Liver (tissue), 8 donors: ENCODE measurements at regions not wholly inside any gene's neighbourhood (a gene's known extent, or its start where the extent isn't known, plus 50 kb on each side); places are given as distances from the start of the nearest gene placed in this dataset.

Source experiments
- DNase-seq: peaks from one replicate; pipeline ENCODE4 v3.0.0-alpha.2; 2017; ENCODE audit warnings: low spot score
- H3K27ac ChIP-seq, 2 donors: one replicate each; pipeline ENCODE4 v1.7.0; 2013; ENCODE audit warnings: inconsistent platforms in 2 of 2, low read length in 2 of 2, control low read depth in 1 of 2, low read depth in 1 of 2, mild to moderate bottlenecking in 1 of 2
- H3K27me3 ChIP-seq, 4 donors: one replicate each; pipeline versions ENCODE4 v1.6.1 to v1.7.0; 2013; ENCODE audit warnings: low read length in 3 of 4, inconsistent platforms in 1 of 4, mild to moderate bottlenecking in 1 of 4, moderate library complexity in 1 of 4; ENCODE audit not compliant: control insufficient read depth in 4 of 4, insufficient read depth in 4 of 4
- H3K36me3 ChIP-seq, 4 donors: one replicate each; pipeline versions ENCODE4 v1.6.1 to v1.7.0; 2013; ENCODE audit warnings: low read length in 3 of 4, mild to moderate bottlenecking in 3 of 4, low read depth in 1 of 4, moderate library complexity in 1 of 4; ENCODE audit not compliant: control insufficient read depth in 4 of 4, insufficient read depth in 3 of 4
- H3K4me1 ChIP-seq, 4 donors: one replicate each; pipeline versions ENCODE4 v1.6.1 to v1.7.0; 2013; ENCODE audit warnings: low read length in 3 of 4, mild to moderate bottlenecking in 3 of 4, moderate library complexity in 1 of 4; ENCODE audit not compliant: control insufficient read depth in 4 of 4, insufficient read depth in 4 of 4
- H3K4me3 ChIP-seq, 3 donors: one replicate each; pipeline versions ENCODE4 v1.6.1 to v1.7.0; 2013; ENCODE audit warnings: low read length in 3 of 3, control low read depth in 1 of 3, low read depth in 1 of 3, mild to moderate bottlenecking in 1 of 3
- H3K9ac ChIP-seq, 2 donors: one replicate each; pipeline ENCODE4 v1.7.0; 2013; ENCODE audit warnings: low read length in 2 of 2, mild to moderate bottlenecking in 2 of 2, moderate library complexity in 2 of 2, control low read depth in 1 of 2, low read depth in 1 of 2
- H3K9me3 ChIP-seq, 4 donors: one replicate each; pipeline versions ENCODE4 v1.6.1 to v1.7.0; 2013; ENCODE audit warnings: low read length in 3 of 4; ENCODE audit not compliant: control insufficient read depth in 4 of 4
- ATF3 ChIP-seq: IDR thresholded peaks from 2 replicates; pipeline ENCODE4 v1.6.1; 2016; ENCODE audit warnings: antibody characterized with exemption
- CTCF ChIP-seq: fragments of 150-350 bp; IDR thresholded peaks from 2 replicates; pipeline ENCODE4 v1.5.1; 2017; ENCODE audit warnings: improper control_type of control experiment, low read depth, low read length; ENCODE audit not compliant: missing input control
- EGR1 ChIP-seq, 2 donors: IDR thresholded peaks; 2 replicates each; pipeline ENCODE4 v1.6.1; 2016 to 2018; ENCODE audit warnings: antibody characterized with exemption in 2 of 2, low read depth in 2 of 2
- FOXA1 ChIP-seq: IDR thresholded peaks from 2 replicates; pipeline ENCODE4 v1.6.1; 2016; ENCODE audit warnings: antibody characterized with exemption
- FOXA2 ChIP-seq: IDR thresholded peaks from 2 replicates; pipeline ENCODE4 v1.6.1; 2016; ENCODE audit warnings: antibody characterized with exemption
- GABPA ChIP-seq, 2 donors: IDR thresholded peaks in 1 of 2; conservative IDR thresholded peaks in 1 of 2; 2 replicates each; pipeline ENCODE4 v1.6.1; 2016; ENCODE audit warnings: antibody characterized with exemption in 2 of 2, mild to moderate bottlenecking in 1 of 2, moderate library complexity in 1 of 2
- HNF4A ChIP-seq, 2 donors: conservative IDR thresholded peaks; 2 replicates each; pipeline ENCODE4 v1.6.1; 2016; ENCODE audit warnings: antibody characterized with exemption in 2 of 2, mild to moderate bottlenecking in 2 of 2
- HNF4G ChIP-seq: IDR thresholded peaks from 2 replicates; pipeline ENCODE4 v1.6.1; 2016; ENCODE audit warnings: antibody characterized with exemption
- JUND ChIP-seq, 2 donors: IDR thresholded peaks; 2 replicates each; pipeline ENCODE4 v1.6.1; 2016; ENCODE audit warnings: antibody characterized with exemption in 2 of 2
- NR2F2 ChIP-seq: IDR thresholded peaks from 2 replicates; pipeline ENCODE4 v1.6.1; 2016; ENCODE audit warnings: antibody characterized with exemption
- RAD21 ChIP-seq, 2 donors: IDR thresholded peaks; 2 replicates each; pipeline ENCODE4 v1.6.1; 2016; ENCODE audit warnings: antibody characterized with exemption in 2 of 2, mild to moderate bottlenecking in 2 of 2
- RXRA ChIP-seq, 2 donors: IDR thresholded peaks; 2 replicates each; pipeline ENCODE4 v1.6.1; 2017 to 2018; ENCODE audit warnings: antibody characterized with exemption in 2 of 2, mild to moderate bottlenecking in 1 of 2
- SP1 ChIP-seq: IDR thresholded peaks from 2 replicates; pipeline ENCODE4 v1.6.1; 2018; ENCODE audit warnings: antibody characterized with exemption, mild to moderate bottlenecking
- TAF1 ChIP-seq: conservative IDR thresholded peaks from 2 replicates; pipeline ENCODE4 v1.6.1; 2016; ENCODE audit warnings: antibody characterized with exemption, mild to moderate bottlenecking
- YY1 ChIP-seq: IDR thresholded peaks from 2 replicates; pipeline ENCODE4 v1.6.1; 2016; ENCODE audit warnings: antibody characterized with exemption, mild to moderate bottlenecking
- WGBS: extraction: QIAGEN DNeasy Blood & Tissue Kit; methylation state at CpG from one replicate; pipeline ENCODE4 v1.1.7; 2013; 5-methylcytosine and 5-hydroxymethylcytosine counted together
- TF ChIP-seq, protein P1 (sequence below): IDR thresholded peaks from 2 replicates; pipeline ENCODE4 v1.6.1; 2016; ENCODE audit warnings: antibody characterized with exemption
- TF ChIP-seq, protein P2 (sequence below): IDR thresholded peaks from 2 replicates; pipeline ENCODE4 v1.6.1; 2016; ENCODE audit warnings: antibody characterized with exemption, mild to moderate bottlenecking
- TF ChIP-seq, protein P3 (sequence below): IDR thresholded peaks from 2 replicates; pipeline ENCODE4 v1.6.1; 2016; ENCODE audit warnings: antibody characterized with exemption
- donor health status: healthy.
- donor health status: healthy.
- donor health status: healthy.
- donor health status: healthy.
- donor health status: healthy.

DNA sequence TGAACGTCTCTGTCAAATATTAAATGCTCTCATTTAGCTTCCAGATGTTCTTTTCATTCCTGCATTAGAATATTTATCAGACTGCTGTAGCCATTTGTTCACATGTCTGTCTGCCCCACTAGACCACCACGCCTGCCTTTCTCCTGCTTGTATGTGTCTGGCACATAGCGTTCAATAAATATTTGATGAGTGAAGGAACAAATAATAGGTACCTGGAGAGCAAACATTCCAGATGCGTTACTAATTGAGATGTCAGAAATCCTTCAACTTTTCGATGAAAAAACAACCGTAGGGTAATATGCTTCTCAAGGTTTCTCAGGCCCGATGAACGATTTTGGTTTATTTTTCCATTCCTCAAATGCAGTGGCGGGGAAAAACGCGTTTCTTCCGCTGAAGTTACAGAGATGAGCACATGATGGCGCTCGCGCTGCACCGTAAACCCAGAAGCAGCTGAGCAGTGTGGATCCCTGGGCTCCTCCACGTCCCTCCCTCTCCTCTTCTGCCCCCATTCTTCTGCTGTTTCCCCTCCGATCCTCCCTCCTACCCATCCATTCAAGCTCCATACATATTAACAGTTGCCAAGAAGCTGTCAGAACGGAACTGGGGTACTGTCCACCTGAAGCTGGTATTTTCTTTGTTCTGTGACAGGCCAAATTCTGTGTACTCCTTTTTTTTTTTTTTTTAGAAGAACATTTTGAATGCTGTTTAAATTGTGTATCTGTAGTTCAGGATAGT lies 245.4 kb downstream of the MPDZ start:
- Histone ChIP-seq H3K9ac (peak overlapping the region; percentile 41 to 42), H3K9me3 (no peaks in the 10 kb centered on the region), H3K27ac (no peak overlapping the region), H3K4me3 (peak overlapping the region; percentile 3 to 48 (median 37)), H3K27me3 (no peaks in the 10 kb centered on the region), H3K36me3 (no peaks in the 10 kb centered on the region), H3K4me1 (peaks cover 0 to 10% (median 8%) of the 10 kb centered on the region in 4 donors)
- TF ChIP-seq JUND (IDR thresholded peaks at IDR 0.05) (no peak), RXRA (IDR thresholded peaks at IDR 0.05) (peak in 1 of 2 donors; percentile 33), FOXA2 (no peak), EGR1 (IDR thresholded peaks at IDR 0.05; ENCODE audit: low read depth in 2 of 2) (no peak), ATF3 (no peak), CTCF (peak; percentile 83), NR2F2 (no peak), HNF4G (no peak), GABPA (IDR thresholded peaks at IDR 0.05 in 1 of 2, conservative IDR thresholded peaks at IDR 0.05 in 1 of 2) (no peak), HNF4A (conservative IDR thresholded peaks at IDR 0.05) (peak in 1 of 2 donors; percentile 4), SP1 (no peak), RAD21 (IDR thresholded peaks at IDR 0.05) (peak; percentile 97 to 98), FOXA1 (no peak), YY1 (peak; percentile 22), TAF1 (no peak)
- TF ChIP-seq, protein P1, sequence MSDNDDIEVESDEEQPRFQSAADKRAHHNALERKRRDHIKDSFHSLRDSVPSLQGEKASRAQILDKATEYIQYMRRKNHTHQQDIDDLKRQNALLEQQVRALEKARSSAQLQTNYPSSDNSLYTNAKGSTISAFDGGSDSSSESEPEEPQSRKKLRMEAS: no peak
- TF ChIP-seq, protein P2, sequence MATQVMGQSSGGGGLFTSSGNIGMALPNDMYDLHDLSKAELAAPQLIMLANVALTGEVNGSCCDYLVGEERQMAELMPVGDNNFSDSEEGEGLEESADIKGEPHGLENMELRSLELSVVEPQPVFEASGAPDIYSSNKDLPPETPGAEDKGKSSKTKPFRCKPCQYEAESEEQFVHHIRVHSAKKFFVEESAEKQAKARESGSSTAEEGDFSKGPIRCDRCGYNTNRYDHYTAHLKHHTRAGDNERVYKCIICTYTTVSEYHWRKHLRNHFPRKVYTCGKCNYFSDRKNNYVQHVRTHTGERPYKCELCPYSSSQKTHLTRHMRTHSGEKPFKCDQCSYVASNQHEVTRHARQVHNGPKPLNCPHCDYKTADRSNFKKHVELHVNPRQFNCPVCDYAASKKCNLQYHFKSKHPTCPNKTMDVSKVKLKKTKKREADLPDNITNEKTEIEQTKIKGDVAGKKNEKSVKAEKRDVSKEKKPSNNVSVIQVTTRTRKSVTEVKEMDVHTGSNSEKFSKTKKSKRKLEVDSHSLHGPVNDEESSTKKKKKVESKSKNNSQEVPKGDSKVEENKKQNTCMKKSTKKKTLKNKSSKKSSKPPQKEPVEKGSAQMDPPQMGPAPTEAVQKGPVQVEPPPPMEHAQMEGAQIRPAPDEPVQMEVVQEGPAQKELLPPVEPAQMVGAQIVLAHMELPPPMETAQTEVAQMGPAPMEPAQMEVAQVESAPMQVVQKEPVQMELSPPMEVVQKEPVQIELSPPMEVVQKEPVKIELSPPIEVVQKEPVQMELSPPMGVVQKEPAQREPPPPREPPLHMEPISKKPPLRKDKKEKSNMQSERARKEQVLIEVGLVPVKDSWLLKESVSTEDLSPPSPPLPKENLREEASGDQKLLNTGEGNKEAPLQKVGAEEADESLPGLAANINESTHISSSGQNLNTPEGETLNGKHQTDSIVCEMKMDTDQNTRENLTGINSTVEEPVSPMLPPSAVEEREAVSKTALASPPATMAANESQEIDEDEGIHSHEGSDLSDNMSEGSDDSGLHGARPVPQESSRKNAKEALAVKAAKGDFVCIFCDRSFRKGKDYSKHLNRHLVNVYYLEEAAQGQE: no peak
- TF ChIP-seq, protein P3, sequence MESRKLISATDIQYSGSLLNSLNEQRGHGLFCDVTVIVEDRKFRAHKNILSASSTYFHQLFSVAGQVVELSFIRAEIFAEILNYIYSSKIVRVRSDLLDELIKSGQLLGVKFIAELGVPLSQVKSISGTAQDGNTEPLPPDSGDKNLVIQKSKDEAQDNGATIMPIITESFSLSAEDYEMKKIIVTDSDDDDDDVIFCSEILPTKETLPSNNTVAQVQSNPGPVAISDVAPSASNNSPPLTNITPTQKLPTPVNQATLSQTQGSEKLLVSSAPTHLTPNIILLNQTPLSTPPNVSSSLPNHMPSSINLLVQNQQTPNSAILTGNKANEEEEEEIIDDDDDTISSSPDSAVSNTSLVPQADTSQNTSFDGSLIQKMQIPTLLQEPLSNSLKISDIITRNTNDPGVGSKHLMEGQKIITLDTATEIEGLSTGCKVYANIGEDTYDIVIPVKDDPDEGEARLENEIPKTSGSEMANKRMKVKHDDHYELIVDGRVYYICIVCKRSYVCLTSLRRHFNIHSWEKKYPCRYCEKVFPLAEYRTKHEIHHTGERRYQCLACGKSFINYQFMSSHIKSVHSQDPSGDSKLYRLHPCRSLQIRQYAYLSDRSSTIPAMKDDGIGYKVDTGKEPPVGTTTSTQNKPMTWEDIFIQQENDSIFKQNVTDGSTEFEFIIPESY: no peak
- peak; percentile 46 for DNase-seq
- 7% methylated on average over 19 of the region's 19 CpGs for WGBS
